Keratinocyte (primary cell): ENCODE measurements at regions not wholly inside any gene's neighbourhood (a gene's known extent, or its start where the extent isn't known, plus 50 kb on each side); places are given as distances from the start of the nearest gene placed in this dataset.
"Not testable (repeated sequence)": the region's sequence is repeated elsewhere in the genome, so short reads cannot be mapped to it uniquely, and the experiment has no call there.

ENCODE experiments used
- DNase-seq: peaks from one replicate; pipeline ENCODE4 v3.0.0-alpha.2; 2011; ENCODE audit warnings: low read depth, missing footprints, low spot score
- FAIRE-seq: peaks from 2 replicates; lab custom pipeline; 2011; peaks lifted over from hg19 to GRCh38; lab: Jason Lieb, UNC
- H2AFZ ChIP-seq: 2 replicates; pipeline ENCODE4 v1.6.0; 2012; ENCODE audit warnings: low read length, control low read depth, inconsistent platforms; ENCODE audit not compliant: control insufficient read depth
- H3K27ac ChIP-seq: 2 replicates; pipeline ENCODE4 v1.5.1; 2011; ENCODE audit warnings: low read length; ENCODE audit not compliant: control insufficient read depth, insufficient read depth
- H3K27me3 ChIP-seq: 3 replicates; pipeline ENCODE4 v1.6.0; 2011; ENCODE audit warnings: low read length; ENCODE audit not compliant: control insufficient read depth, insufficient read depth; ENCODE audit errors: extremely low read depth
- H3K36me3 ChIP-seq, 2 experiments: 2 replicates in 1 of 2; 3 replicates in 1 of 2; pipeline ENCODE4 v1.5.1; 2011; ENCODE audit warnings: low read length in 2 of 2, mild to moderate bottlenecking in 1 of 2; ENCODE audit not compliant: control insufficient read depth in 2 of 2, insufficient read depth in 2 of 2; ENCODE audit errors: extremely low read depth in 1 of 2
- H3K4me1 ChIP-seq: 3 replicates; pipeline ENCODE4 v1.5.1; 2011; ENCODE audit warnings: low read length; ENCODE audit not compliant: control insufficient read depth, insufficient read depth; ENCODE audit errors: extremely low read depth
- H3K4me2 ChIP-seq: 3 replicates; pipeline ENCODE4 v1.6.0; 2011; ENCODE audit warnings: low read depth, low read length; ENCODE audit not compliant: control insufficient read depth, insufficient read depth; ENCODE audit errors: extremely low read depth
- H3K4me3 ChIP-seq, 3 experiments: fragments of 200-600 bp in 1 of 3; sonication (generic) in 1 of 3; 2 replicates in 2 of 3; 3 replicates in 1 of 3; pipeline ENCODE4 v1.5.1; 2011 to 2016; ENCODE audit warnings: low read length in 3 of 3, mild to moderate bottlenecking in 3 of 3, control low read depth in 2 of 3, inconsistent platforms in 1 of 3, low read depth in 1 of 3, mixed read lengths in 1 of 3, mixed run types in 1 of 3, moderate library complexity in 1 of 3; ENCODE audit not compliant: control insufficient read depth in 2 of 3, insufficient read depth in 2 of 3; ENCODE audit errors: extremely low read depth in 1 of 3
- H3K79me2 ChIP-seq: 2 replicates; pipeline ENCODE4 v1.6.0; 2012; ENCODE audit warnings: low read length; ENCODE audit not compliant: control insufficient read depth, insufficient read depth
- H3K9ac ChIP-seq: 3 replicates; pipeline ENCODE4 v1.6.0; 2011; ENCODE audit warnings: low read length; ENCODE audit not compliant: control insufficient read depth, insufficient read depth; ENCODE audit errors: extremely low read depth
- H3K9me1 ChIP-seq: 3 replicates; pipeline ENCODE4 v1.6.0; 2011; ENCODE audit warnings: low read length; ENCODE audit not compliant: control insufficient read depth, insufficient read depth; ENCODE audit errors: extremely low read depth
- H3K9me3 ChIP-seq: 2 replicates; pipeline ENCODE4 v1.5.1; 2012; ENCODE audit warnings: low read depth, low read length; ENCODE audit not compliant: control insufficient read depth
- H4K20me1 ChIP-seq: 3 replicates; pipeline ENCODE4 v1.6.0; 2011; ENCODE audit warnings: low read length; ENCODE audit not compliant: control insufficient read depth, insufficient read depth; ENCODE audit errors: extremely low read depth
- dilution Hi-C: fragments of 300-500 bp; cut with MboI; formaldehyde crosslinking; loops from one replicate; pipeline ENCODE4 v1.7.0; 2020; ENCODE audit warnings: low sequenced_read_pairs; ENCODE audit not compliant: extremely low pct_ligation_motif_present

DNA sequence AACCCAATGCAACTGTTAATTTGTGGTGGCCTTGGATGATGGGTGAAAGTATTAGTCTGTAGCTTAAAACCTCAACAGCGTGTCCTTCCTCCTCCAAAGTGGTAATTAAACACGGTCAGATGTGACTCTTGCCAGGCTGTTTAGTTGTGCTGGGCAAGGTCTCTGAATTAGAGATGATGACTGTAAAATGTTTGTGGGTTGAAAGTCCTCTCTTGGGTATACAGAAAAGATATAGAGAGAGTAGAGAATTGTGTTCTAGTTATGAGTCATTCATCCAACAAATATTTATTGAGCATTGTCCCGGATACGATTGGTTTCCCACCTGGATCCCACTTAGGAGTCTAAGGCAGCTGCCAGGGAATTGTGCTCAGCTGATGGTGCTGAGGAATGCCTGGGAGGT is 343.7 kb downstream of the NPIPA7 start:
- H3K27ac ChIP-seq, H3K9me3 ChIP-seq, H3K9ac ChIP-seq, dilution Hi-C loops, H3K79me2 ChIP-seq, H3K4me2 ChIP-seq, H3K4me1 ChIP-seq, H3K9me1 ChIP-seq, DNase-seq, FAIRE-seq, H3K27me3 ChIP-seq, H3K36me3 ChIP-seq, H3K4me3 ChIP-seq, H2AFZ ChIP-seq, H4K20me1 ChIP-seq: not testable (repeated sequence)

DNA sequence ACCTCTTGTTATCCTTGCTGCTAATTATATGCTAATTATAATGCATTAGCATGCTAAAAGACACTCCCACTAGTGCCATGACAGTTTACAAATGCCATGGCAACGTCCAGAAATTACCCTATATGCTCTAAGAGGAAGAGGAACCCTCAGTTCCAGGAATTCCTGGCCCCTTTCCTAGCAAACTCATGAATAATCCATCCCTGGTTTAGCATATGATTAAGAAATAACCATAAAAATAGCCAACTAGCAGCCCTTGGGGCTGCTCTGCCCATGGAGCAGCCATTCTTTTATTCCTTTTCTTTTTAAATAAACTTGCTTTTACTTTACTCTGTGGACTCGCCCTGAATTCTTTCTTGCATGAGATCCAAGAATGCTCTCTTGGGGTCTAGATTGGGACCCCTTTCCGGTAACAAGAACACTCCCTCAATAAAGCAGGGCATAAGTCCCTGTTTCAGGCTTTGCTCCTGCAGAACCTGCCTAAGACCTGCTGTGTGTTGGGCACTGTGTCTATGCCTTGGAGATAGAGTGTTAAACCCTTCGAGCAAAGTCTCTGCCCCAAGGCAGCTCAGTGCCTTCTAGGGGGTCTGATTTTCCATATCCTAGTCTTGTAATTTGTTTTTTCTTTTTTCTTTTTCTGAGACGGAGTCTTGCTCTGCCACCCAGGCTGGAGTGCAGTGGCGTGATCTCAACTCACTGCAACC is 345.0 kb downstream of the NPIPA7 start:
- H3K9me1 ChIP-seq, H3K36me3 ChIP-seq, H3K4me2 ChIP-seq, dilution Hi-C loops, H3K27ac ChIP-seq, H3K9me3 ChIP-seq, H3K4me1 ChIP-seq, H3K79me2 ChIP-seq, H4K20me1 ChIP-seq, H3K27me3 ChIP-seq, H3K9ac ChIP-seq, H3K4me3 ChIP-seq, H2AFZ ChIP-seq, FAIRE-seq, DNase-seq: not testable (repeated sequence)

DNA sequence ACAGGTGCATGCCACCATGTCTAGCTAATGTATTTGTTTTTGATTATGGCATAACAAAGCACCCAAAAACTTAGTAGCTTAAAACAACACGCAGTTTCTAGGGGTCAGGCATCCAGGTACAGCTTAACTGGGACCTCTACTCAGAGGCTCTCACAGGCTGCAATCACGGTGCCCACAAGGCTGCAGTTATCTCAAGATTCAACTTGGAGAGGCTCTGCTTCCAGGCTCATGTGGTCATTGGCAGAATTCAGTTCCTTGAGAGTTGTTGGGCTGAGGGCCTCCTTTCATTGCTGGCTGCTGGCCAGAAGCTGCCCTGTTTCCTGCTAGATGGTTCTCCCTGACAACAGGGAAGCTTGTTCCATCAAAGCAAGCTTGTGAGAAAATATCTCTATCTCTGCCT is 348.1 kb downstream of the NPIPA7 start:
- H3K4me1 ChIP-seq, H3K4me3 ChIP-seq, H3K4me2 ChIP-seq, H3K9ac ChIP-seq, DNase-seq, dilution Hi-C loops, H3K9me3 ChIP-seq, H3K36me3 ChIP-seq, H3K27me3 ChIP-seq, H4K20me1 ChIP-seq, H3K27ac ChIP-seq, H3K79me2 ChIP-seq, FAIRE-seq, H3K9me1 ChIP-seq, H2AFZ ChIP-seq: not testable (repeated sequence)

DNA sequence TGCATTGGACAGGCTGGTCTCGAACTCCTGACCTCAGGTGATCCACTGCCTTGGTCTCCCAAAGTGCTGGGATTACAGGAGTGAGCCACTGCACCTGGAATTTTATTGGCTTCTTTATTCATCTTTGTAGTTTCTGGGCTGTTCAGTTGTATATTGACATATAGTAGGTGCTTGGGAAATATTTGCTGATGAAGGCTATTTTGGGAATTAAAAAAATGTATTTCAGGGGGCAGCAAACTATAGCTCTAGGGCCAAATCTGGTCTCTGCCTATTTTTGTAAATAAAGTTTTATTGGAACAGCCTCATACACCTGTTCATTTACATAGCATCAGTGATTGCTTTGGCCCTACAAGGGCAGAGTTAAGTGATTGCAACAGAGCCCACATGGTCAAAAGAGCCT is 363.6 kb downstream of the NPIPA7 start:
- H3K4me3 ChIP-seq, H3K9ac ChIP-seq, H4K20me1 ChIP-seq, FAIRE-seq, H3K79me2 ChIP-seq, H3K4me1 ChIP-seq, H3K27me3 ChIP-seq, H2AFZ ChIP-seq, dilution Hi-C loops, H3K36me3 ChIP-seq, H3K27ac ChIP-seq, H3K9me3 ChIP-seq, H3K9me1 ChIP-seq, H3K4me2 ChIP-seq, DNase-seq: not testable (repeated sequence)

DNA sequence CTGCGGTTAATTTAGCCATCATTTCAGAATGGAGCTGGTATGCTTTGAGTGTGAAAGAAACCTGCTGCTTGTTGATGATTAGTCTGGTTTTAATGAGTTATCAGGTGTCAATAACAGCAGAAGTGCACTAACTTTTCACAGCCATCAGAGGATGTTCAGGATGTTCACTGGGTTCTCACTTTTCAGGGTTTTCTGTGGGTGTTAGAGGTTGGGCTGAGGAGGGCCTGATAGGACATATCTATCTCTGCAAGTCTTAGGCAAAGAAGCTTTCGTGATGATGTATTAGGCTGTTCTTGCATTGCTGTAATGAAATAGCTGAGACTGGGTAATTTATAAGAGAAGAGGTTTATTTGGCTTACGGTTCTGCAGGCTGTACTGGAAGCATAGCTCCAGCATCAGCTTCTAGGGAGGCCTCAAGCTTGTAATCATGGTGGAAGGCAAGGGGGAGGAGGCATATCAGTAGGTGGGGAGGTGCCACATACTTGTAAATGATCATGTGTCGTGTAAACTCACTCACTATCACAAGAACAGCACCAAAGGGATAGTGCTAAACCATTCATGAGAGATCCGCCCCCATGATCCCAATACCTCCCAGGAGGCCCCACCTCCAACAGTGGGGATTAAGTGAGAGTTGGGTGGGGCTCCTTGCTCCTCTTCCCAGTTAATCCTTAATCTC is 376.2 kb downstream of the NPIPA7 start:
- H3K4me1 ChIP-seq, H3K27ac ChIP-seq, H3K9ac ChIP-seq, dilution Hi-C loops, H4K20me1 ChIP-seq, DNase-seq, H3K36me3 ChIP-seq, H3K27me3 ChIP-seq, H2AFZ ChIP-seq, H3K9me3 ChIP-seq, H3K4me2 ChIP-seq, H3K9me1 ChIP-seq, H3K79me2 ChIP-seq, FAIRE-seq, H3K4me3 ChIP-seq: not testable (repeated sequence)
